HepG2 (cell line): ENCODE measurements at regions not wholly inside any gene's neighbourhood (a gene's known extent, or its start where the extent isn't known, plus 50 kb on each side); places are given as distances from the start of the nearest gene placed in this dataset.

Experiments
- ATAC-seq: fragments of 200-7000 bp; cut with Tn5 transposase; 3 replicates; pipeline ENCODE4 v1.9.1; 2020; ENCODE audit warnings: mild to moderate bottlenecking, moderate library complexity
- BruUV-seq: library from RNA; stranded (reverse); fragments of 400-500 nt; replicated peaks from 2 replicates; lab custom pipeline; 2021; lab: Mats Ljungman, UMichigan
- CTCF ChIA-PET: fragments of 300-600 bp; formaldehyde crosslinking; extraction: SDS; loops from one replicate; lab custom pipeline; 2021; ENCODE audit warnings: low total read pairs, inconsistent platforms, low intra/inter-chr PET ratio; lab: Yijun Ruan, JAX
- POLR2A ChIA-PET: fragments of 350-600 bp; sonication (Branson Sonifier 250); formaldehyde crosslinking; loops from one replicate; lab custom pipeline; 2020; ENCODE audit warnings: antibody characterized with exemption, inconsistent platforms; lab: Yijun Ruan, JAX
- DNase-seq: peaks from one replicate; pipeline ENCODE4 v3.0.0-alpha.2; 2015; ENCODE audit warnings: low spot score
- FAIRE-seq: peaks from 3 replicates; lab custom pipeline; 2011; peaks lifted over from hg19 to GRCh38; lab: Jason Lieb, UNC
- H2AFZ ChIP-seq: one replicate; pipeline ENCODE4 v1.6.1; 2011; ENCODE audit warnings: low read length, inconsistent platforms
- H3K27ac ChIP-seq: fragments of 300-600 bp; 3 replicates; pipeline ENCODE4 v1.8.0; 2011; ENCODE audit warnings: mixed run types, mild to moderate bottlenecking, mixed read lengths, low read length, inconsistent platforms; ENCODE audit not compliant: insufficient read depth; ENCODE audit errors: extremely low read length
- H3K27me3 ChIP-seq, 2 experiments: fragments of 200-600 bp in 1 of 2; 2 replicates in 1 of 2; 3 replicates in 1 of 2; pipeline versions ENCODE4 v1.6.0 to v1.8.0; 2011; ENCODE audit warnings: low read length in 2 of 2, mild to moderate bottlenecking in 2 of 2, moderate library complexity in 2 of 2, inconsistent platforms in 1 of 2; ENCODE audit not compliant: insufficient read depth in 2 of 2, control insufficient read depth in 1 of 2
- H3K36me3 ChIP-seq, 2 experiments: fragments of 200-600 bp in 1 of 2; replicated peaks in 1 of 2; 2 replicates in 1 of 2; 3 replicates in 1 of 2; pipeline versions ENCODE4 v1.5.1 to v1.8.0; 2011; ENCODE audit warnings: low read length in 2 of 2, inconsistent platforms in 1 of 2; ENCODE audit not compliant: insufficient read depth in 2 of 2, control insufficient read depth in 1 of 2
- H3K4me1 ChIP-seq: 2 replicates; pipeline ENCODE4 v1.5.1; 2012; ENCODE audit warnings: low read length, inconsistent platforms; ENCODE audit not compliant: insufficient read depth
- H3K4me2 ChIP-seq: 2 replicates; pipeline ENCODE4 v1.6.0; 2011; ENCODE audit warnings: low read depth, low read length, inconsistent platforms
- H3K4me3 ChIP-seq, 3 experiments: fragments of 200-600 bp in 1 of 3; sonication (generic), shearing (Covaris generic) in 1 of 3; replicated peaks in 1 of 3; 2 replicates each; pipeline ENCODE4 v1.5.1; 2011 to 2016; ENCODE audit warnings: low read length in 3 of 3, inconsistent platforms in 2 of 3, low read depth in 2 of 3, mild to moderate bottlenecking in 2 of 3, control low read depth in 1 of 3, mixed read lengths in 1 of 3; ENCODE audit not compliant: insufficient read depth in 1 of 3
- H3K79me2 ChIP-seq: one replicate; pipeline ENCODE4 v1.6.1; 2011; ENCODE audit warnings: low read length, inconsistent platforms; ENCODE audit not compliant: insufficient read depth
- H3K9ac ChIP-seq: 2 replicates; pipeline ENCODE4 v1.6.0; 2011; ENCODE audit warnings: mild to moderate bottlenecking, low read depth, low read length, inconsistent platforms; ENCODE audit not compliant: insufficient read depth
- H3K9me3 ChIP-seq: 2 replicates; pipeline ENCODE4 v1.5.1; 2012; ENCODE audit warnings: mild to moderate bottlenecking, low read length
- H4K20me1 ChIP-seq: 2 replicates; pipeline ENCODE4 v1.6.0; 2011; ENCODE audit warnings: inconsistent platforms, mild to moderate bottlenecking, low read length, moderate library complexity; ENCODE audit not compliant: insufficient read depth
- AHDC1 ChIP-seq: sonication (generic); formaldehyde crosslinking; IDR thresholded peaks from 2 replicates; pipeline ENCODE4 v1.5.1; 2020; ENCODE audit warnings: mild to moderate bottlenecking, missing genetic modification reagents, borderline replicate concordance
- CC2D1A ChIP-seq: sonication (generic); formaldehyde crosslinking; IDR thresholded peaks from 2 replicates; pipeline ENCODE4 v1.8.1; 2023; ENCODE audit warnings: mild to moderate bottlenecking, missing genetic modification reagents
- CERS6 ChIP-seq: sonication (generic); formaldehyde crosslinking; IDR thresholded peaks from 2 replicates; pipeline ENCODE4 v1.5.0; 2020; ENCODE audit warnings: missing genetic modification reagents
- HDAC1 ChIP-seq: sonication (generic); formaldehyde crosslinking; IDR thresholded peaks from 2 replicates; pipeline ENCODE4 v1.5.1; 2020; ENCODE audit warnings: mild to moderate bottlenecking, missing genetic modification reagents
- HIC2 ChIP-seq: sonication (generic); formaldehyde crosslinking; IDR thresholded peaks from 2 replicates; pipeline ENCODE4 v1.9.0; 2022; ENCODE audit warnings: low read depth, missing genetic modification reagents
- HOMEZ ChIP-seq: IDR thresholded peaks from 2 replicates; pipeline ENCODE4 v1.6.1; 2016; ENCODE audit warnings: low read depth
- NR0B2 ChIP-seq: sonication (generic); formaldehyde crosslinking; IDR thresholded peaks from 2 replicates; pipeline ENCODE4 v1.4.0; 2020; ENCODE audit warnings: mild to moderate bottlenecking, missing genetic modification reagents
- PTBP1 ChIP-seq: fragments of 200-400 bp; formaldehyde crosslinking; IDR thresholded peaks from 2 replicates; pipeline ENCODE4 v1.6.1; 2018; ENCODE audit warnings: low read length, low read depth; ENCODE audit not compliant: poor library complexity, severe bottlenecking
- ZNF282 ChIP-seq: fragments of 450-650 bp; IDR thresholded peaks from 2 replicates; pipeline ENCODE4 v1.6.1; 2018; ENCODE audit not compliant: partially characterized antibody
- ZNF605 ChIP-seq: sonication (generic); formaldehyde crosslinking; IDR thresholded peaks from 2 replicates; pipeline ENCODE4 v1.8.0; 2022; ENCODE audit warnings: mild to moderate bottlenecking, missing genetic modification reagents
- ZNF616 ChIP-seq: sonication (generic); formaldehyde crosslinking; IDR thresholded peaks from 2 replicates; pipeline ENCODE4 v1.5.0; 2020; ENCODE audit warnings: low read depth, mild to moderate bottlenecking, missing genetic modification reagents
- WGBS: methylation state at CpG from one replicate; pipeline ENCODE4 v1.1.6; 2017; ENCODE audit warnings: low lambda C conversion rate; 5-methylcytosine and 5-hydroxymethylcytosine counted together
- in situ Hi-C: cut with HindIII; loops from 2 replicates; pipeline ENCODE4 v1.10.0; 2017; ENCODE audit warnings: low pct_unique_long_range_greater_than_20kb; ENCODE audit not compliant: extremely low pct_ligation_motif_present
- intact Hi-C: fragments of 100-400 bp; cut with micrococcal nuclease; formaldehyde crosslinking; loops from one replicate; pipeline ENCODE4 v1.10.0; 2022; ENCODE audit not compliant: unreplicated experiment

- ChIA-PET CTCF (no interaction called here), POLR2A (no interaction called here)
- BruUV-seq = no TSS peak
- Histone ChIP-seq H3K36me3 (no peaks in the 10 kb centered on the region), H3K27ac (no peak overlapping the region), H2AFZ (no peak overlapping the region), H3K4me1 (no peaks in the 10 kb centered on the region), H3K9me3 (no peaks in the 10 kb centered on the region), H3K27me3 (no peaks in the 10 kb centered on the region), H3K9ac (no peak overlapping the region), H3K4me3 (no peak overlapping the region), H4K20me1 (no peaks in the 10 kb centered on the region), H3K4me2 (no peak overlapping the region), H3K79me2 (no peaks in the 10 kb centered on the region)
- WGBS = 25% methylated on average over 4 of the region's 4 CpGs
- no peak for DNase-seq
- in situ Hi-C loops (no loop called here), intact Hi-C loops (no loop called here)
- FAIRE-seq = no peak
- ATAC-seq = no peak
- TF ChIP-seq AHDC1 (CRISPR knock-in tag) (no peak), ZNF282 (no peak), PTBP1 (no peak), HDAC1 (CRISPR knock-in tag) (no peak), CC2D1A (CRISPR knock-in tag) (no peak), CERS6 (CRISPR knock-in tag) (no peak), NR0B2 (CRISPR knock-in tag) (no peak), ZNF616 (CRISPR knock-in tag) (no peak), ZNF605 (CRISPR knock-in tag) (no peak), HOMEZ (no peak), HIC2 (CRISPR knock-in tag) (no peak)
Measured at GRCh38 chr4:174012135-174012885, 271.2 kb downstream of the FBXO8 start.
